Stimulated activated naive CD8-positive, alpha-beta T cell treated with anti-CD3 and anti-CD28 coated beads, Interleukin-15, amount 100 ng/mL, for 72 hours (primary cell): ENCODE measurements at regions not wholly inside any gene's neighbourhood (a gene's known extent, or its start where the extent isn't known, plus 50 kb on each side); places are given as distances from the start of the nearest gene placed in this dataset.

Source experiments
- ATAC-seq: fragments of 150-1000 bp; cut with Tn5 transposase; 2 replicates; pipeline ENCODE4 v1.10.0; 2021; ENCODE audit warnings: mild to moderate bottlenecking, moderate library complexity
- DNase-seq, 2 donors: peaks; one replicate each; pipeline ENCODE4 v3.0.0; 2021 to 2022
- H3K27ac Mint-ChIP-seq, 2 donors: one replicate each; pipeline ENCODE4 v1.8.0; 2022; ENCODE audit warnings: mild to moderate bottlenecking in 2 of 2, mixed read lengths in 2 of 2, moderate library complexity in 2 of 2
- H3K27me3 Mint-ChIP-seq: one replicate; pipeline ENCODE4 v1.8.0; 2022; ENCODE audit warnings: mixed read lengths
- H3K4me1 Mint-ChIP-seq: one replicate; pipeline ENCODE4 v1.8.0; 2022; ENCODE audit warnings: mild to moderate bottlenecking, mixed read lengths
- H3K4me3 Mint-ChIP-seq, 2 donors: one replicate each; pipeline ENCODE4 v1.8.0; 2022; ENCODE audit warnings: mild to moderate bottlenecking in 2 of 2, mixed read lengths in 2 of 2, moderate library complexity in 1 of 2
- H3K9me3 Mint-ChIP-seq, 2 donors: one replicate each; pipeline ENCODE4 v1.8.0; 2022; ENCODE audit warnings: mixed read lengths in 2 of 2

DNA sequence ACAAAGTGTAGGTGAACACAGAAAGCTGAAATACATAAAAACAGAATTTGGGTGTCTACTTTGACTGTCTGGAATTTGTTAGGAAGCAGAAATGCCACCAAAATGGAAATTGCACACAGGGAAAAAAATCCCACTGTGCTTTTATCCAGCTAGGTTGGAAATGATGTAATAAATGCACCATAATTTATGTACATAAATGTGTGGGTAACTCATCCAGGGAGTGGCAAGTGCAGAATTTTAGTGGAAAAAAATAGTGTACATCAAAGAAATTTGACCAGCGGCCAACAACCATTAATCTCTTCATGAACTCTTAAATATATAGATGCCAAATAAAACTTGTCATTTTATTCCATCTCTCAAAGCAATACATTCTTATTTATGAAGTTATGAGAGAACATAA lies 105.6 kb downstream of the LLPH start:
- Mint-ChIP-seq H3K27ac (no peak overlapping the region), H3K9me3 (no peaks in the 10 kb centered on the region), H3K4me3 (no peak overlapping the region), H3K4me1 (no peaks in the 10 kb centered on the region), H3K27me3 (peaks cover 16% of the 10 kb centered on the region)
- ATAC-seq = no peak
- no peak for DNase-seq

DNA sequence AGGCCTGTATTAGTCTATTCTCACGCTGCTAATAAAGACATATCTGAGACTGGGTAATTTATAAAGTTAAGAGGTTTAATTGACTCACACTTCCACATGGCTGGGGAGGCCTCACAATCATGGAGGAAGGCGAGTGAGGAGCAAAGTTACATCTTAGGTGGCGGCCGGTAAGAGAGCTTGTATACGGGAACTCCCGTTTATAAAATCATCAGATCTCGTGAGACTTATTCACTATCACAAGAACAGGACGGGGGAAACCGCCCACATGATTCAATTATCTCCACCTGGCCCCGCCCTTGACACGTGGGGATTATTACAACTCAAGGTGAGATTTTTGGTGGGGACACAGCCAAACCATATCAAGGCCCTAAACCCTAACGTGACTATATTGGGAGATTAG lies 110.1 kb downstream of the LLPH start:
- DNase-seq = no peak
- Mint-ChIP-seq H3K4me1 (no peaks in the 10 kb centered on the region), H3K4me3 (no peak overlapping the region), H3K9me3 (no peaks in the 10 kb centered on the region), H3K27ac (no peak overlapping the region), H3K27me3 (peaks cover 34% of the 10 kb centered on the region)
- no peak for ATAC-seq

DNA sequence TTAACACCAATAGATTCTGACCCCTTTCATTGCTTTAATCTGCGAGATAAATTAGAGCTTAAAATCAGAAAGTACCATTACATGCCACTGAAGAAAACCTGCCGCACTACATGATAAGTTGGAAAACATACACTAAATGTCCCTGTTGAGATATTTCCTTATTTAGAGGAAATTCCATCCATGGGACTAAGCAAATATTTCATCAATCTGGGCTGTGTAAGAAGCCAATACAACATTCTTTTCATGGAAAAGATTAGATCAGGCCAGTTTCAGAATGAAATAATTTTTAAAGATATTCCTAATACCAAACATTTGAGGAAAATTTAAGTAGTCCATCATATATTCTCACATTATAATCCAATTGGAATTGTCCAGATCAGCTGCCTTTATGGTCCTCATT lies 112.8 kb downstream of the LLPH start:
- Mint-ChIP-seq H3K9me3 (no peaks in the 10 kb centered on the region), H3K27ac (no peak overlapping the region), H3K4me3 (no peak overlapping the region), H3K27me3 (peaks cover 24% of the 10 kb centered on the region), H3K4me1 (no peaks in the 10 kb centered on the region)
- ATAC-seq (no peak), DNase-seq (no peak)
